Transverse colon (tissue), 4 donors: ENCODE measurements at regions not wholly inside any gene's neighbourhood (a gene's known extent, or its start where the extent isn't known, plus 50 kb on each side); places are given as distances from the start of the nearest gene placed in this dataset.

Source experiments
- DNase-seq: peaks from one replicate; pipeline ENCODE4 v3.0.0-alpha.2; 2019
- H3K27ac ChIP-seq, 4 donors: fragments of 200-600 bp; sonication (generic); 2 replicates each; pipeline ENCODE4 v1.5.1; 2016 to 2018; ENCODE audit warnings: inconsistent platforms in 4 of 4
- H3K27me3 ChIP-seq: fragments of 200-600 bp; sonication (generic); 2 replicates; pipeline ENCODE4 v1.5.1; 2017; ENCODE audit warnings: inconsistent platforms
- H3K36me3 ChIP-seq, 4 donors: fragments of 200-600 bp; sonication (generic); 2 replicates each; pipeline ENCODE4 v1.5.1; 2017 to 2019; ENCODE audit warnings: inconsistent platforms in 4 of 4
- H3K4me1 ChIP-seq, 4 donors: fragments of 200-600 bp; sonication (generic); 2 replicates each; pipeline ENCODE4 v1.5.1; 2017 to 2020; ENCODE audit warnings: inconsistent platforms in 4 of 4
- H3K4me3 ChIP-seq, 4 donors: fragments of 200-600 bp; sonication (generic); 1 replicate in 1 of 4; 2 replicates in 3 of 4; pipeline versions ENCODE4 v1.5.1 to v1.6.1; 2017 to 2019; ENCODE audit warnings: inconsistent platforms in 4 of 4
- H3K9me3 ChIP-seq, 2 donors: fragments of 200-600 bp; sonication (generic); 2 replicates each; pipeline ENCODE4 v1.5.1; 2017 to 2019; ENCODE audit warnings: inconsistent platforms in 2 of 2
- CTCF ChIP-seq, 5 experiments: fragments of 200-600 bp in 3 of 5; fragments of 450-650 bp in 2 of 5; sonication (generic) in 3 of 5; IDR thresholded peaks; 1 replicate in 2 of 5; 2 replicates in 3 of 5; pipeline ENCODE4 v1.5.1; 2016 to 2017; ENCODE audit warnings: antibody characterized with exemption in 5 of 5, inconsistent platforms in 3 of 5, mild to moderate bottlenecking in 2 of 5, moderate library complexity in 1 of 5
- EP300 ChIP-seq: sonication (generic); formaldehyde crosslinking; IDR thresholded peaks from one replicate; pipeline ENCODE4 v1.6.1; 2017; ENCODE audit warnings: antibody characterized with exemption, low read depth
- POLR2A ChIP-seq: fragments of 450-650 bp; IDR thresholded peaks from one replicate; pipeline ENCODE4 v1.6.1; 2016; ENCODE audit warnings: antibody characterized with exemption, mild to moderate bottlenecking, moderate library complexity
- POLR2AphosphoS5 ChIP-seq, 3 donors: sonication (generic); formaldehyde crosslinking; IDR thresholded peaks; one replicate each; pipeline ENCODE4 v1.6.1; 2016; ENCODE audit warnings: antibody characterized with exemption in 3 of 3
- WGBS, 2 donors: methylation state at CpG; one replicate each; pipeline ENCODE4 v1.1.5; 2018; ENCODE audit warnings: low coverage in 1 of 2; 5-methylcytosine and 5-hydroxymethylcytosine counted together
- in situ Hi-C, 4 donors: fragments of 200-750 bp; cut with MboI; loops; one replicate each; pipeline versions ENCODE4 v1.15.0 to v1.15.1; 2017; ENCODE audit warnings: low sequenced_read_pairs in 3 of 4, low pct_ligation_motif_present in 1 of 4, low pct_unique_long_range_greater_than_20kb in 1 of 4
- intact Hi-C: fragments of 100-400 bp; cut with DNase I; formaldehyde crosslinking; loops from one replicate; pipeline ENCODE4 v1.15.1; 2023; ENCODE audit warnings: low total_unique reads

- TF ChIP-seq EP300 (no peak), POLR2AphosphoS5 (IDR thresholded peaks at IDR 0.05) (no peak), CTCF (IDR thresholded peaks at IDR 0.05) (no peak), POLR2A (no peak)
- 76 to 79% methylated on average over 4 of the region's 4 CpGs for WGBS, 2 donors
- Histone ChIP-seq H3K4me3 (no peak overlapping the region), H3K36me3 (no peaks in the 10 kb centered on the region), H3K27me3 (no peaks in the 10 kb centered on the region), H3K9me3 (peaks cover 7 to 13% of the 10 kb centered on the region in 2 donors), H3K4me1 (no peaks in the 10 kb centered on the region), H3K27ac (no peak overlapping the region)
- intact Hi-C loops (no loop called here), in situ Hi-C loops (loop anchor here in 1 of 4 donors (25.0 kb wide), 1 partner anchor 178 kb away; no protein-coding TSS in a partner anchor)
- no peak for DNase-seq
Measured at GRCh38 chr7:39883812-39884390, 66.2 kb upstream of the CDK13 start.

GRCh38 chr7:39888171-39888853 lies 61.7 kb upstream of the CDK13 start:
- no peak overlapping the region for H3K4me3 ChIP-seq
- H3K4me1 ChIP-seq = no peaks in the 10 kb centered on the region
- H3K27me3 ChIP-seq = no peaks in the 10 kb centered on the region
- intact Hi-C loops = no loop called here
- H3K36me3 ChIP-seq = no peaks in the 10 kb centered on the region
- in situ Hi-C loops = loop anchor here in 1 of 4 donors (25.0 kb wide), 1 partner anchor 174 kb away; no protein-coding TSS in a partner anchor
- no peak overlapping the region for H3K27ac ChIP-seq
- WGBS, 2 donors = 75 to 81% methylated on average over 1 to 3 of the region's 3 CpGs
- DNase-seq = no peak
- TF ChIP-seq POLR2A (no peak), CTCF (IDR thresholded peaks at IDR 0.05) (no peak), POLR2AphosphoS5 (IDR thresholded peaks at IDR 0.05) (no peak), EP300 (no peak)
- no peaks in the 10 kb centered on the region for H3K9me3 ChIP-seq

GRCh38 chr7:39890411-39890810 lies 59.6 kb upstream of the CDK13 start:
- no peak for DNase-seq
- Histone ChIP-seq H3K36me3 (no peaks in the 10 kb centered on the region), H3K4me1 (no peaks in the 10 kb centered on the region), H3K4me3 (no peak overlapping the region), H3K9me3 (no peaks in the 10 kb centered on the region), H3K27ac (no peak overlapping the region), H3K27me3 (no peaks in the 10 kb centered on the region)
- 87% methylated on average over 4 of the region's 4 CpGs; no CpG with 5 or more reads in 1 of the 2 donors for WGBS, 2 donors
- in situ Hi-C loops = loop anchor here in 1 of 4 donors (25.0 kb wide), 1 partner anchor 172 kb away; no protein-coding TSS in a partner anchor
- no peak for TF ChIP-seq POLR2AphosphoS5 (IDR thresholded peaks at IDR 0.05)
- no peak for TF ChIP-seq EP300
- TF ChIP-seq POLR2A = no peak
- no peak for TF ChIP-seq CTCF (IDR thresholded peaks at IDR 0.05)
- intact Hi-C loops = loop anchor here (5.0 kb wide), 1 partner anchor 167 kb away; no protein-coding TSS in a partner anchor

GRCh38 chr7:39891894-39892293 lies 58.2 kb upstream of the CDK13 start:
- Histone ChIP-seq H3K4me3 (no peak overlapping the region), H3K27me3 (no peaks in the 10 kb centered on the region), H3K9me3 (no peaks in the 10 kb centered on the region), H3K27ac (no peak overlapping the region), H3K4me1 (peaks cover 0 to 6% (median 0%) of the 10 kb centered on the region in 4 donors), H3K36me3 (no peaks in the 10 kb centered on the region)
- 33% methylated on average over 1 of the region's 1 CpG; no CpG with 5 or more reads in 1 of the 2 donors for WGBS, 2 donors
- intact Hi-C loops (loop anchor here (5.0 kb wide), 1 partner anchor 165 kb away; no protein-coding TSS in a partner anchor), in situ Hi-C loops (loop anchor here in 1 of 4 donors (25.0 kb wide), 1 partner anchor 170 kb away; no protein-coding TSS in a partner anchor)
- no peak for DNase-seq
- no peak for TF ChIP-seq POLR2A
- TF ChIP-seq CTCF (IDR thresholded peaks at IDR 0.05) = no peak
- no peak for TF ChIP-seq EP300
- TF ChIP-seq POLR2AphosphoS5 (IDR thresholded peaks at IDR 0.05) = no peak
